Erythroblast (primary cell): ENCODE measurements at regions not wholly inside any gene's neighbourhood (a gene's known extent, or its start where the extent isn't known, plus 50 kb on each side); places are given as distances from the start of the nearest gene placed in this dataset.

ENCODE experiments used
- DNase-seq, 2 experiments: peaks; one replicate each; lab custom pipeline; 2025; lab: John Stamatoyannopoulos, UW
- GATA1 ChIP-seq: IDR thresholded peaks from 2 replicates; pipeline ENCODE4 v1.6.1; 2011; ENCODE audit warnings: low read depth, mild to moderate bottlenecking, control low read depth, low read length, moderate library complexity
- POLR2A ChIP-seq: IDR thresholded peaks from 2 replicates; pipeline ENCODE4 v1.6.1; 2011; ENCODE audit warnings: mild to moderate bottlenecking, low read length

- no peak for DNase-seq
- no peak for TF ChIP-seq POLR2A
- no peak for TF ChIP-seq GATA1
Measured at GRCh38 chr3:23734481-23734880, 71.3 kb upstream of the UBE2E1 start.

GRCh38 chr3:23735062-23735461 is 70.7 kb upstream of the UBE2E1 start:
- no peak for DNase-seq
- no peak for TF ChIP-seq GATA1
- TF ChIP-seq POLR2A = no peak

- TF ChIP-seq GATA1 (no peak), POLR2A (no peak)
- no peak for DNase-seq
Measured at GRCh38 chr3:23735535-23736326, 70.0 kb upstream of the UBE2E1 start.

- no peak for DNase-seq
- TF ChIP-seq GATA1 (no peak), POLR2A (no peak)
Measured at GRCh38 chr3:23738944-23739343, 66.8 kb upstream of the UBE2E1 start.

GRCh38 chr3:23739536-23739935 is 66.2 kb upstream of the UBE2E1 start:
- TF ChIP-seq GATA1 (no peak), POLR2A (no peak)
- DNase-seq = no peak

- DNase-seq = no peak
- TF ChIP-seq POLR2A (no peak), GATA1 (no peak)
Measured at GRCh38 chr3:23740517-23740965, 65.2 kb upstream of the UBE2E1 start.

- no peak for DNase-seq
- TF ChIP-seq GATA1 (no peak), POLR2A (no peak)
Measured at GRCh38 chr3:23741036-23741706, 64.6 kb upstream of the UBE2E1 start.

GRCh38 chr3:23743141-23743784 is 62.5 kb upstream of the UBE2E1 start:
- TF ChIP-seq GATA1 (no peak), POLR2A (no peak)

GRCh38 chr3:23746441-23746840 is 59.3 kb upstream of the UBE2E1 start:
- TF ChIP-seq GATA1 = no peak
- TF ChIP-seq POLR2A = no peak
- DNase-seq = no peak

More at GRCh38 chr3:23743141-23743784, 62.5 kb upstream of the UBE2E1 start:
- no peak for DNase-seq

- TF ChIP-seq GATA1 (no peak), POLR2A (no peak)
- DNase-seq = no peak
Measured at GRCh38 chr3:23747841-23748240, 57.9 kb upstream of the UBE2E1 start.

GRCh38 chr3:23748398-23749110 is 57.2 kb upstream of the UBE2E1 start:
- DNase-seq = no peak
- TF ChIP-seq GATA1 (no peak), POLR2A (no peak)

- no peak for DNase-seq
- TF ChIP-seq POLR2A (no peak), GATA1 (no peak)
Measured at GRCh38 chr3:23749609-23750008, 56.1 kb upstream of the UBE2E1 start.

GRCh38 chr3:23750573-23751210 is 55.1 kb upstream of the UBE2E1 start:
- DNase-seq = no peak
- TF ChIP-seq GATA1 (no peak), POLR2A (no peak)
